ENCODE measurements at regions not wholly inside any gene's neighbourhood (a gene's known extent, or its start where the extent isn't known, plus 50 kb on each side); places are given as distances from the start of the nearest gene placed in this dataset.

DNA sequence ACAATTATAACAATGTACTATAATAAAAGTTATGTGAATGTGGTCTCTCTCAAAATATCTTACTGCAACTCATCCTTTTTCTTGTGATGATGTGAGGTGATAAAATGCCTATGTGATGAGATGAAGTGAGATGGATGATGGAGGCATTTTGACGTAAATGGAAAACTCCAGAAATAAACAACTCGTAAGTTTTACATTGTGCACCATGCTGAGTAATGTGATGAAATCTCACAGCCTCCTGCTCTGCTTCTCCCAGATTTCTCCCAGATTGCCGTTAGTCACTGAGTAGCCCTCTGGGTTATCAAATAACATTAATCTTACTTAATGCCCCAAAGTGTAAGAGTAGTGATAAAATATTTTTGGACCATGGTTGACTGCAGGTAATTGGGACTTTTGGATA is 64.8 kb upstream of the SLCO2A1 start:
- in situ Hi-C loops (cut with HindIII; ENCODE audit: low sequenced_read_pairs) = no loop called here

DNA sequence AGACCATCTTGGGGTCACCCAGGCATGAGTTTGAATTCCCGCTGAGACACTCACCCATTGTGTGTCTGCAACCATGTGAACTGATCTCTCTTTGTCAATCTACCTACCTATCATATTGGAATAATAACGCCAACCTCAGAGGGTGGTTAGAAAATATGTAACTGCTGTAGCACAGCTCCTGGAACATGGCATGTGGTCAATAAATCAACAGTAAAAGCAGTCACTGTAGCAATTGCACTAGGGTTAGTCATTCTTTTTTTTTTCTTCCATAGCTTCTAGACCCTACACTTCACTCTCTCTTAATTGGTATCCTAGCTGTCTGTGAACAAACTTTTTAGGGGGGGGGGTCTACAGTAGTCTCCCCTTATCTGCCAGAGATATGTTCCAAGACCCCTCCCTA is 64.2 kb upstream of the SLCO2A1 start:
- in situ Hi-C loops (cut with HindIII; ENCODE audit: low sequenced_read_pairs) = no loop called here
- DNase-seq (ENCODE audit: low read depth) = no peak
- TF ChIP-seq, protein P1, sequence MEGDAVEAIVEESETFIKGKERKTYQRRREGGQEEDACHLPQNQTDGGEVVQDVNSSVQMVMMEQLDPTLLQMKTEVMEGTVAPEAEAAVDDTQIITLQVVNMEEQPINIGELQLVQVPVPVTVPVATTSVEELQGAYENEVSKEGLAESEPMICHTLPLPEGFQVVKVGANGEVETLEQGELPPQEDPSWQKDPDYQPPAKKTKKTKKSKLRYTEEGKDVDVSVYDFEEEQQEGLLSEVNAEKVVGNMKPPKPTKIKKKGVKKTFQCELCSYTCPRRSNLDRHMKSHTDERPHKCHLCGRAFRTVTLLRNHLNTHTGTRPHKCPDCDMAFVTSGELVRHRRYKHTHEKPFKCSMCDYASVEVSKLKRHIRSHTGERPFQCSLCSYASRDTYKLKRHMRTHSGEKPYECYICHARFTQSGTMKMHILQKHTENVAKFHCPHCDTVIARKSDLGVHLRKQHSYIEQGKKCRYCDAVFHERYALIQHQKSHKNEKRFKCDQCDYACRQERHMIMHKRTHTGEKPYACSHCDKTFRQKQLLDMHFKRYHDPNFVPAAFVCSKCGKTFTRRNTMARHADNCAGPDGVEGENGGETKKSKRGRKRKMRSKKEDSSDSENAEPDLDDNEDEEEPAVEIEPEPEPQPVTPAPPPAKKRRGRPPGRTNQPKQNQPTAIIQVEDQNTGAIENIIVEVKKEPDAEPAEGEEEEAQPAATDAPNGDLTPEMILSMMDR (IDR thresholded peaks at IDR 0.05; ENCODE audit: low read depth, low read length, missing control alignments) = no peak
- H3K4me3 ChIP-seq (ENCODE audit: low read depth, low read length) = no peak overlapping the region

More for the DNA sequence above, 64.8 kb upstream of the SLCO2A1 start:
- TF ChIP-seq, protein P1 (IDR thresholded peaks at IDR 0.05; ENCODE audit: low read depth, low read length, missing control alignments) = no peak
- H3K4me3 ChIP-seq (ENCODE audit: low read depth, low read length) = no peak overlapping the region
- DNase-seq (ENCODE audit: low read depth) = no peak

DNA sequence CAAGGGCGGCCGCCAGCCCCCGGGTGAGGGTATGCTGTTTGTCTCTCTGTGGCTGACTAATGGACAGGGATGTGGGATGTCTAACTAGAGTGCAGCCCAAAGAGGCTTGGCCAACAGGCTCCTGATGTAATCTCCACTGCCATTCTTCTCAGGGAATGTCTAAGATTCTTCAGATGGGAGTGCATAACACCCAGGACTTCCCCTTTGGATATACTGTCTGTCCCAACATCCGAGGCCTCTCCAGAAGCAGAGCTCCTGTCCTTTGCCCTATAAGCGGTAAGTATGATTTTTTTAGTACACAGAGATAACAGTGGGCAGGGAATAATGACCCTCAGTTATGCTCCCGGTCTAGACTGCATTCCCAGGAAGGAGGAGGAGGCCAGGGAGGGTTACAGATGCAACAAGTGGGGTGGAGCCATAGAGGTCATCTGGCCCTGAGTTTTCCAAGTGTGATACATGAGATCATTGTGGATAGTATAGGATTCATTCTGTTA is 62.5 kb upstream of the SLCO2A1 start:
- no peak overlapping the region for H3K4me3 ChIP-seq (ENCODE audit: low read depth, low read length)
- DNase-seq (ENCODE audit: low read depth) = no peak
- TF ChIP-seq, protein P1 (IDR thresholded peaks at IDR 0.05; ENCODE audit: low read depth, low read length, missing control alignments) = no peak
- in situ Hi-C loops (cut with HindIII; ENCODE audit: low sequenced_read_pairs) = no loop called here

DNA sequence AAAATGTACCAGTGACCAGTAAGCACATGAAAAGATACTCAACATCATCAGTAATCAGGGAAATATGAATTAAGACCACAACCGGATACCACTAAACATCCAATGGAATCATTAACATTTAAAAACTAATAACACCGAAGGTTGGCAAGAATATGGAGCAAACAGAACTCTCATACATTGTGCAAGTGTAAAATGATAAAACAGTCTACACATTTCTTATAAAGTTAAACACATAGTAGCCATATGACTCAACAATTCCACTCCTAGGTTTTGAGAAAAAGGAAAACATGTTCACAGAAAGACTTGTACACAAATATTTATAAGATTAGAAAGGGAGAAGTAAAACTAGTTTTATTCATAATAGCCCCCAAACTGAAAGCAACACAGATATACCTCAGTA is 60.3 kb upstream of the SLCO2A1 start:
- in situ Hi-C loops (cut with HindIII; ENCODE audit: low sequenced_read_pairs) = no loop called here
- H3K4me3 ChIP-seq (ENCODE audit: low read depth, low read length) = no peak overlapping the region
- no peak for DNase-seq (ENCODE audit: low read depth)
- TF ChIP-seq, protein P1 (IDR thresholded peaks at IDR 0.05; ENCODE audit: low read depth, low read length, missing control alignments) = no peak

DNA sequence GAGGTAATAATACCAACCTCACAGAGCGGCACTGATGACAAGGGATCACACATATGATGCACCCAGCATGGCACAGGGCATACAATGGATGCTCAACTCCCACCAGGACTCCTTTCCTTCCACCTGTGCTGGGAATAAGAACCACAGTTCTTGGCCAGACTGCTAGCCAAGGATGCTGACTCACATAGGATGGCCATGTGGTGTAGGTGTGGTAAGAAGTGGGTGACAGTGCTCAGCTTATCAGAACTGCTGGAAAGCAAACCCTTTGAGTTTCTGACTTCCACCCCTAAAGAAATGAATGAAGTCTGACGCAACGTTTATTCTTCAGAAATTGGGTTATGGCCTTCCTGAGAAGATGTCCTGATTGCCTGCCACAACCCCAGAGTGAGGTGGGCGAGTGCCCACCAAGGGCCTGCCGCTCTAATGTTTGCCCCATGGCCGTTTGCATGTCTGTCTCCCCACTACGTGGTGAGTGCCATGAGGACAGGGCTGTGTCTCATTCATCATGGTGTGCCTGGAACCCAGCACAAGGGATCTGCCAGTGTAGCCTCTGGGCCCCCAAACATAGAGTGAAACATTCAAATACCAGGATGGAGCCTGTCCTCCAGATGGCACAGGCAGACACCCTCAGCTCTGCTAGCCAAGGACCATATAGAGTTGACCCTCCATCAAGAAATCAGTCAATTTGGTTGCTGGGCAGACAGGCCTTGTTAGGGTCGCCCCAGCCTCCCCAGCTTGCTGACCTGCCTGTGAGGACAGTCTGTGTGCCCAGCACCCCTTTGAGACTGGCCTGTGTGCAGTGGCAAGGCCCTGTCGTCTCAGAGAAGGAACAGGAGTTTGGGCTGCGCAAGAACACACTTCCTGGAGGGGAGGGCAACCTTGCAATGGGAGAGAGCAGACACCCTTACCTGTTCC is 57.6 kb upstream of the SLCO2A1 start:
- H3K4me3 ChIP-seq (ENCODE audit: low read depth, low read length) = no peak overlapping the region
- no peak for DNase-seq (ENCODE audit: low read depth)
- TF ChIP-seq, protein P1 (IDR thresholded peaks at IDR 0.05; ENCODE audit: low read depth, low read length, missing control alignments) = no peak
- in situ Hi-C loops (cut with HindIII; ENCODE audit: low sequenced_read_pairs) = no loop called here

DNA sequence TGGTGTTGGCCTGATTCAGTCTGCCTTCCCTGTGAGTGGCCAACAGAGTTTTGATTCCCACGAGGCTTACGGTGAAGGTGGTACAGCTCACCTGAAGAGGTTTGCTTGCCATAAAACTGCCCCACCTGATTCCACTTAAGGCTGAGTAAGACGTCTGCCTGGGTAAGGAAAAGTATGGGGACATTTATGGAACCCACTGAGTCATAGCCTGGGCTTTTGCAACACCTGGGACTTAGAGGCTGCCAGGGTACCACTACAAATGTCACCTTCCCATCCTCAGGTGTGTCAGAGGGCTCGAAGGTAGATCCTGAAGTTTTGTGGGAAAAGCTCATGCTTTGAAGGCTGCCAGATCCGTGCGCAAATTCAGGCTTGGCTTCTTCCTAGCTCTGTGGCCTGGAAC is 56.9 kb upstream of the SLCO2A1 start:
- no peak for DNase-seq (ENCODE audit: low read depth)
- in situ Hi-C loops (cut with HindIII; ENCODE audit: low sequenced_read_pairs) = no loop called here
- TF ChIP-seq, protein P1 (IDR thresholded peaks at IDR 0.05; ENCODE audit: low read depth, low read length, missing control alignments) = no peak
- H3K4me3 ChIP-seq (ENCODE audit: low read depth, low read length) = no peak overlapping the region

All from astrocyte of the cerebellum (primary cell).